Osteoblast (primary cell): ENCODE measurements at regions not wholly inside any gene's neighbourhood (a gene's known extent, or its start where the extent isn't known, plus 50 kb on each side); places are given as distances from the start of the nearest gene placed in this dataset.

Source experiments
- DNase-seq: peaks from one replicate; pipeline ENCODE4 v3.0.0; 2011; ENCODE audit warnings: low spot score, mixed read lengths; ENCODE audit not compliant: insufficient read length; ENCODE audit errors: missing footprints
- H2AFZ ChIP-seq: 2 replicates; pipeline ENCODE4 v1.6.0; 2011; ENCODE audit warnings: mild to moderate bottlenecking, low read length
- H3K27ac ChIP-seq: 2 replicates; pipeline ENCODE4 v1.5.1; 2011; ENCODE audit warnings: mild to moderate bottlenecking, low read depth, low read length, moderate library complexity
- H3K27me3 ChIP-seq: 2 replicates; pipeline ENCODE4 v1.6.0; 2012; ENCODE audit warnings: mild to moderate bottlenecking, control low read depth, inconsistent platforms, low read length, moderate library complexity; ENCODE audit not compliant: insufficient read depth
- H3K36me3 ChIP-seq: 2 replicates; pipeline ENCODE4 v1.5.1; 2011; ENCODE audit warnings: mild to moderate bottlenecking, low read length, control low read depth, moderate library complexity; ENCODE audit not compliant: insufficient read depth
- H3K4me1 ChIP-seq: 2 replicates; pipeline ENCODE4 v1.5.1; 2011; ENCODE audit warnings: mild to moderate bottlenecking, low read length, control low read depth, moderate library complexity; ENCODE audit not compliant: insufficient read depth
- H3K4me2 ChIP-seq: 2 replicates; pipeline ENCODE4 v1.6.0; 2011; ENCODE audit warnings: mild to moderate bottlenecking, low read length; ENCODE audit not compliant: insufficient read depth
- H3K4me3 ChIP-seq: fragments of 200-600 bp; sonication (generic); 3 replicates; pipeline ENCODE4 v1.5.1; 2012; ENCODE audit warnings: mild to moderate bottlenecking, low read length, inconsistent platforms; ENCODE audit not compliant: insufficient read depth
- H3K79me2 ChIP-seq: 2 replicates; pipeline ENCODE4 v1.6.0; 2012; ENCODE audit warnings: mild to moderate bottlenecking, low read length, control low read depth, inconsistent platforms; ENCODE audit not compliant: insufficient read depth
- H3K9me3 ChIP-seq: 2 replicates; pipeline ENCODE4 v1.5.1; 2011; ENCODE audit warnings: low read depth, low read length, control low read depth
- H4K20me1 ChIP-seq: 2 replicates; pipeline ENCODE4 v1.6.0; 2012; ENCODE audit warnings: mild to moderate bottlenecking, low read length, control low read depth; ENCODE audit not compliant: insufficient read depth
- TF ChIP-seq, protein P1 (sequence below): IDR thresholded peaks from 2 replicates; pipeline ENCODE4 v1.5.1; 2011; ENCODE audit warnings: mild to moderate bottlenecking, low read depth, low read length, moderate library complexity; ENCODE audit errors: extremely low read depth

DNA sequence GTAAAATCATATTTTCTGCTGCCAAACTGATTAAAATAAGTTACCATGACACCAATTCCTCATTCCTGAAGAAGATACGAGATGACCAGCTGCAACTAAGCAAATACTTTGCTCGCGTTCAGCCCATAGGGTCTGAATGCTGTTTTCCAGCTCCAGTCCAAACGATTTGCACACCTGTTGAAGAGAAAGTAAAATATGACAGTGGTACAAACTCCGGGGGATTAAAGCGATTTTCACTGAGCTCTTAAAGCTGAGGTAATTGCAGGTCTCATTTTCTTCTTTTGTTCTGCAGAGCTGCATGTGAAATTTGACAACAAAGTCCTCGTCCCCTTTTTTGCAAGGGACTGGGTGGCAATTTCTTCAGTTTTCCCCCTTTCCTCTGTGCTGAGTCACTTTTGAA is 118.4 kb downstream of the NR2F2 start:
- TF ChIP-seq, protein P1, sequence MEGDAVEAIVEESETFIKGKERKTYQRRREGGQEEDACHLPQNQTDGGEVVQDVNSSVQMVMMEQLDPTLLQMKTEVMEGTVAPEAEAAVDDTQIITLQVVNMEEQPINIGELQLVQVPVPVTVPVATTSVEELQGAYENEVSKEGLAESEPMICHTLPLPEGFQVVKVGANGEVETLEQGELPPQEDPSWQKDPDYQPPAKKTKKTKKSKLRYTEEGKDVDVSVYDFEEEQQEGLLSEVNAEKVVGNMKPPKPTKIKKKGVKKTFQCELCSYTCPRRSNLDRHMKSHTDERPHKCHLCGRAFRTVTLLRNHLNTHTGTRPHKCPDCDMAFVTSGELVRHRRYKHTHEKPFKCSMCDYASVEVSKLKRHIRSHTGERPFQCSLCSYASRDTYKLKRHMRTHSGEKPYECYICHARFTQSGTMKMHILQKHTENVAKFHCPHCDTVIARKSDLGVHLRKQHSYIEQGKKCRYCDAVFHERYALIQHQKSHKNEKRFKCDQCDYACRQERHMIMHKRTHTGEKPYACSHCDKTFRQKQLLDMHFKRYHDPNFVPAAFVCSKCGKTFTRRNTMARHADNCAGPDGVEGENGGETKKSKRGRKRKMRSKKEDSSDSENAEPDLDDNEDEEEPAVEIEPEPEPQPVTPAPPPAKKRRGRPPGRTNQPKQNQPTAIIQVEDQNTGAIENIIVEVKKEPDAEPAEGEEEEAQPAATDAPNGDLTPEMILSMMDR, result no peak
- Histone ChIP-seq H3K4me2 (no peak overlapping the region), H3K79me2 (no peaks in the 10 kb centered on the region), H4K20me1 (no peaks in the 10 kb centered on the region), H3K27me3 (no peaks in the 10 kb centered on the region), H3K4me1 (no peaks in the 10 kb centered on the region), H3K9me3 (no peaks in the 10 kb centered on the region), H3K4me3 (no peak overlapping the region), H3K27ac (no peak overlapping the region), H3K36me3 (no peaks in the 10 kb centered on the region), H2AFZ (no peak overlapping the region)
- DNase-seq, result peak; percentile 54

DNA sequence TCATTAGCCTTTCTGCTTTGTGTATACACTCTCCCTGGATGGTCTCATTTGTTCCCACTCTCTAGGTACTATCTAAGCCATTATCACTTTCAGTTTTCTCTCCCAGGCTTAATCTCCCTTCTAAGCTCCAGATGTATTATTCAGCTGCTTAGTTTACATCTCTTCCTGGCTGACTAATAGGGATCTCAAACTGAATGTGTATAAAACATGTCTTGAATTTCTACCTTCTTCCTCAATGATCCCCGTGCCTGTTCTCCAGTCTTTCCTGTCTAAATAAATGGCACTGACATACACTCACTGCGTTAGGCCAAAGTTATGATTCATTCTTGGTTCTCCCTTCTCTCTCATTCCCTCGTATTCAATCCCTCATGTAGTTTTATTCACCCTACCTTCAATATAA is 127.3 kb downstream of the NR2F2 start:
- Histone ChIP-seq H3K27ac (no peak overlapping the region), H3K9me3 (no peaks in the 10 kb centered on the region), H3K27me3 (no peaks in the 10 kb centered on the region), H4K20me1 (no peaks in the 10 kb centered on the region), H3K4me2 (no peak overlapping the region), H3K36me3 (no peaks in the 10 kb centered on the region), H2AFZ (no peak overlapping the region), H3K4me3 (no peak overlapping the region), H3K4me1 (no peaks in the 10 kb centered on the region), H3K79me2 (no peaks in the 10 kb centered on the region)
- DNase-seq, result no peak
- TF ChIP-seq, protein P1, result no peak

DNA sequence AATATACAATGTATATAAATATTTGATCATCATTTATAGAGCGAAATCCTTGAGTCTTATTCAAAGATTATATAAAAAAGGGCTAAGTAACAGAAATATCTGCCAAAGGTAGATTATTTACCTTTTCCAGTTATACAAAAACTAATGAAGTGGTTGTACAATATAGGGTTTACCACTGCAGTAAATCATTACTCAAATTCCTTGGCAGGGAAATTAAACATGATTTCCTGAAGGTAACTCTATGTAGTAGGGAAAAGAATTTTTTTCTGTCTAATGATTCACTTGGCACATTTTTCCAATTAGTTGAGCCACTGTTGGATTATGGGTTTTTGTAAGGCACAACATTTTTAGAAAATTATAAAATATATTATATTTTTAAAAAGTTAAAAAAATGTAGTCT is 129.6 kb downstream of the NR2F2 start:
- DNase-seq, result no peak

DNA sequence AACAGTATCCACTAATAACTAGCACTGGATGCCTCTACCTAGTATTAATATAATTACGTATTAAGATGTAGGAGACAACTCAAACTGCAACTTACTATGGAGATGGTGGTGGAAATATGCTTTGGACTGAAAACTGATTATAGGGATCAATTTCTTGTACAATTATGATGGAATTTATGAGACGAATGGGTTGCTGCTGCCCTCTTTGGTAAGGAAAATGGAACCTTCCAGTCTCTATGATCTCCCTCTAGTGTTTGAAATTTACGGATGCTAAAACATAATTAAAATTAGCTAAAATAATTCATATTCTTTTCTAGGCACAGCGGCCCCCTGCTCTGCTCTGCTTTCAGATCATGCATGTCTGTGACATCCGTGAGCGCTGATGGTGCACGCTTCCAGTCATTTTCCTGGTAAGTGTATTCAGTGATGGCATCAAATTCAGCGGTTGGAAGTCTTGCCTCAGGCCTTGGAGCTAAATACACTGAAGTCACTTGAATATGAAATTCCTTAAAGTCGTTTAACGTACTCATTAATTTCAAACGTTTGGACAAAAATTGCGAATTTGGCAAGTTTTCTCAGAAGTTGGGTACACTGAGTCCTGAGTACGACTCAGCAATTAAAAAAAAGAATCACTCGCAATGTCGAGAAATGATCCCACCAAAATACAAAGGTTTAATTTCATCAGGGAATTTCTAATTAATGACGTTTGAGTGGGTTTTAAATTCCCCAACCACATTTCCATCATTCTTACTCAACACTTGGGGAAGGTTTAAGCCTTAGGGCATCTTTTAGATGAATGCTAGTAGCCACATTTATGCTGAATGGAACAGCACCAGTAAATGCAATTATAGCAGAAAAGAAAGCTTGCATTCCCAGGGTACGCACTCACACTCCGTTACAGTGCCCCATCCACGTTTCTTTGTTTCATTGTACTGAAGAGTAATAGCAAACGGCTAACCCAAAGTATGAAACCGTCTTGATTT is 132.6 kb downstream of the NR2F2 start:
- Histone ChIP-seq H3K9me3 (no peaks in the 10 kb centered on the region), H3K4me2 (no peak overlapping the region), H3K4me1 (no peaks in the 10 kb centered on the region), H3K4me3 (no peak overlapping the region), H3K36me3 (no peaks in the 10 kb centered on the region), H3K27ac (no peak overlapping the region), H3K27me3 (no peaks in the 10 kb centered on the region), H3K79me2 (no peaks in the 10 kb centered on the region), H4K20me1 (no peaks in the 10 kb centered on the region), H2AFZ (no peak overlapping the region)
- TF ChIP-seq, protein P1, result peak; percentile 29
- no peak for DNase-seq

More for the DNA sequence above, 129.6 kb downstream of the NR2F2 start:
- TF ChIP-seq, protein P1, result no peak
- Histone ChIP-seq H3K4me3 (no peak overlapping the region), H3K36me3 (no peaks in the 10 kb centered on the region), H4K20me1 (no peaks in the 10 kb centered on the region), H3K4me2 (no peak overlapping the region), H3K9me3 (no peaks in the 10 kb centered on the region), H2AFZ (no peak overlapping the region), H3K4me1 (no peaks in the 10 kb centered on the region), H3K27ac (no peak overlapping the region), H3K79me2 (no peaks in the 10 kb centered on the region), H3K27me3 (no peaks in the 10 kb centered on the region)
